GM23338 (cell line): ENCODE measurements at regions not wholly inside any gene's neighbourhood (a gene's known extent, or its start where the extent isn't known, plus 50 kb on each side); places are given as distances from the start of the nearest gene placed in this dataset.

Experiments used
- EZH2 ChIP-seq: fragments of 200-600 bp; sonication (generic); IDR thresholded peaks from one replicate; pipeline ENCODE4 v1.8.0; 2017; ENCODE audit warnings: antibody characterized with exemption, mild to moderate bottlenecking, low read depth; ENCODE audit not compliant: unreplicated experiment
- POLR2AphosphoS5 ChIP-seq: IDR thresholded peaks from 2 replicates; pipeline ENCODE4 v1.6.1; 2016; ENCODE audit warnings: antibody characterized with exemption, low read depth
- STAT1 ChIP-seq: IDR thresholded peaks from one replicate; pipeline ENCODE4 v1.6.1; 2016; ENCODE audit warnings: antibody characterized with exemption; ENCODE audit not compliant: unreplicated experiment
- TF ChIP-seq, protein P1 (sequence below), 2 experiments: fragments of 200-600 bp in 1 of 2; sonication (generic) in 1 of 2; conservative IDR thresholded peaks; 2 replicates each; pipeline versions ENCODE4 v1.5.1 to v1.6.1; 2016 to 2017; ENCODE audit warnings: antibody characterized with exemption in 2 of 2, low read depth in 2 of 2, mild to moderate bottlenecking in 2 of 2, moderate library complexity in 1 of 2

DNA sequence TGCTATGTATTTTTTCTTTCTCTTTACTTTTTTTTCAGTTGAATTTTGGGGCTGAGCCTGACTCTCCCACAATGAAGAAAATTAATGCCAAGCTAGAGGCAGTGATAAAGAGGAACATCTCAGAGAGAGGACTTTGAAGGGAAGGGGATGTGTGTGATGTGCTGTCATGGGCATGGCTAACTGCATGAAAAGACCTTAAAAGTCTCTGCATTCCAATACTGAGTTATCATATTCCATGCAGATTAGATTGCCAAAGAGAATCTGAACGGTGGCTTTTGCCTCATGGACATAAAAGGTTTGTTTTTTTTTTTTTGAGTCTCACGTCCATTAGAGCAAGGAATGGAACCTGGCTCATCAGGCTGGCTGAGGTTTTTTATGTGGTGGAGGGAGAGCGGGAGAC is 213.9 kb downstream of the PIK3C3 start:
- TF ChIP-seq, protein P1, sequence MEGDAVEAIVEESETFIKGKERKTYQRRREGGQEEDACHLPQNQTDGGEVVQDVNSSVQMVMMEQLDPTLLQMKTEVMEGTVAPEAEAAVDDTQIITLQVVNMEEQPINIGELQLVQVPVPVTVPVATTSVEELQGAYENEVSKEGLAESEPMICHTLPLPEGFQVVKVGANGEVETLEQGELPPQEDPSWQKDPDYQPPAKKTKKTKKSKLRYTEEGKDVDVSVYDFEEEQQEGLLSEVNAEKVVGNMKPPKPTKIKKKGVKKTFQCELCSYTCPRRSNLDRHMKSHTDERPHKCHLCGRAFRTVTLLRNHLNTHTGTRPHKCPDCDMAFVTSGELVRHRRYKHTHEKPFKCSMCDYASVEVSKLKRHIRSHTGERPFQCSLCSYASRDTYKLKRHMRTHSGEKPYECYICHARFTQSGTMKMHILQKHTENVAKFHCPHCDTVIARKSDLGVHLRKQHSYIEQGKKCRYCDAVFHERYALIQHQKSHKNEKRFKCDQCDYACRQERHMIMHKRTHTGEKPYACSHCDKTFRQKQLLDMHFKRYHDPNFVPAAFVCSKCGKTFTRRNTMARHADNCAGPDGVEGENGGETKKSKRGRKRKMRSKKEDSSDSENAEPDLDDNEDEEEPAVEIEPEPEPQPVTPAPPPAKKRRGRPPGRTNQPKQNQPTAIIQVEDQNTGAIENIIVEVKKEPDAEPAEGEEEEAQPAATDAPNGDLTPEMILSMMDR (conservative IDR thresholded peaks at IDR 0.05; ENCODE audit: low read depth in 2 of 2): no peak
- TF ChIP-seq EZH2 (no peak), POLR2AphosphoS5 (no peak), STAT1 (no peak)
